Pancreas (tissue), 10 donors: ENCODE measurements at regions not wholly inside any gene's neighbourhood (a gene's known extent, or its start where the extent isn't known, plus 50 kb on each side); places are given as distances from the start of the nearest gene placed in this dataset.

Experiments
- ATAC-seq, 4 donors: fragments of 200-7000 bp; cut with Tn5 transposase; one replicate each; pipeline versions ENCODE4 v1.8.0 to v1.9.1; 2020; ENCODE audit warnings: mild to moderate bottlenecking in 4 of 4, moderate library complexity in 4 of 4
- DNase-seq, 6 donors: peaks; one replicate each; pipeline ENCODE4 v3.0.0-alpha.2; 2020
- FAIRE-seq: peaks from 2 replicates; lab custom pipeline; 2012; peaks lifted over from hg19 to GRCh38; lab: Jason Lieb, UNC
- H3K27ac ChIP-seq, 4 donors: fragments of 200-600 bp; sonication (generic); 1 replicate in 3 of 4; 2 replicates in 1 of 4; pipeline versions ENCODE4 v1.5.0 to v1.8.0; 2020
- H3K27me3 ChIP-seq, 4 donors: fragments of 200-600 bp; one replicate each; pipeline ENCODE4 v1.8.0; 2021
- H3K36me3 ChIP-seq, 3 donors: fragments of 200-600 bp; sonication (generic) in 1 of 3; one replicate each; pipeline versions ENCODE4 v1.5.0 to v1.8.0; 2020 to 2021
- H3K4me1 ChIP-seq, 3 donors: fragments of 200-600 bp; one replicate each; pipeline ENCODE4 v1.8.0; 2021
- H3K4me3 ChIP-seq, 4 donors: fragments of 200-600 bp; sonication (generic) in 2 of 4; one replicate each; pipeline versions ENCODE4 v1.5.0 to v1.8.0; 2020 to 2021
- H3K9me3 ChIP-seq, 4 donors: fragments of 200-600 bp; one replicate each; pipeline ENCODE4 v1.8.0; 2021
- CTCF ChIP-seq, 4 donors: fragments of 200-600 bp; sonication (generic) in 3 of 4; IDR thresholded peaks; one replicate each; pipeline versions ENCODE4 v1.5.0 to v1.8.0; 2021; ENCODE audit warnings: antibody characterized with exemption in 4 of 4
- WGBS, 2 donors: extraction: QIAGEN DNeasy Blood & Tissue Kit; methylation state at CpG; one replicate each; pipeline ENCODE4 v1.1.7; 2013; 5-methylcytosine and 5-hydroxymethylcytosine counted together
- intact Hi-C, 3 donors: fragments of 100-400 bp; cut with DNase I; formaldehyde crosslinking; loops; one replicate each; pipeline versions ENCODE4 v1.11.1 to v1.14.2; 2022
- donor health status: healthy with polysubstance abuse.
- donor health status: DM: no; HTN: no; CAD: no; lungs with moderate emphysema.
- donor health status: DM: no; HTN: no; CAD: no.
- donor health status: control.
- donor health status: control.
- donor health status: Bipolar disorder and iron deficiency.
- donor health status: DM: yes; HTN: yes; CAD: no.
- donor health status: DM: no; HTN: no; CAD: no.
- donor health status: DM: no; HTN: no; CAD: no.
- donor health status: DM: yes; HTN: yes; CAD: no.

GRCh38 chr9:99373912-99374311 lies 151.8 kb downstream of the SEC61B start:
- H3K36me3 ChIP-seq: no peaks in the 10 kb centered on the region
- FAIRE-seq: no peak
- no peaks in the 10 kb centered on the region for H3K9me3 ChIP-seq
- no peak overlapping the region for H3K4me3 ChIP-seq
- no peak for ATAC-seq
- H3K27ac ChIP-seq: no peak overlapping the region
- no peak for TF ChIP-seq CTCF (IDR thresholded peaks at IDR 0.05)
- WGBS, 2 donors: 72 to 83% methylated on average over 5 of the region's 5 CpGs
- intact Hi-C loops: no loop called here
- DNase-seq: no peak
- H3K27me3 ChIP-seq: no peaks in the 10 kb centered on the region
- no peaks in the 10 kb centered on the region for H3K4me1 ChIP-seq

- intact Hi-C loops: no loop called here
- H3K4me1 ChIP-seq: no peaks in the 10 kb centered on the region
- TF ChIP-seq CTCF (IDR thresholded peaks at IDR 0.05): no peak
- no peaks in the 10 kb centered on the region for H3K36me3 ChIP-seq
- no peak for ATAC-seq
- H3K4me3 ChIP-seq: no peak overlapping the region
- H3K27me3 ChIP-seq: no peaks in the 10 kb centered on the region
- no peak for DNase-seq
- H3K9me3 ChIP-seq: no peaks in the 10 kb centered on the region
- 68 to 82% methylated on average over 1 of the region's 1 CpG for WGBS, 2 donors
- FAIRE-seq: no peak
- no peak overlapping the region for H3K27ac ChIP-seq
Observed at GRCh38 chr9:99374793-99375192, 152.7 kb downstream of the SEC61B start.

GRCh38 chr9:99375481-99375880 lies 153.4 kb downstream of the SEC61B start:
- DNase-seq: no peak
- H3K36me3 ChIP-seq: no peaks in the 10 kb centered on the region
- no peak overlapping the region for H3K27ac ChIP-seq
- WGBS, 2 donors: 70 to 80% methylated on average over 3 of the region's 3 CpGs
- H3K4me1 ChIP-seq: no peaks in the 10 kb centered on the region
- intact Hi-C loops: no loop called here
- H3K27me3 ChIP-seq: no peaks in the 10 kb centered on the region
- no peak for TF ChIP-seq CTCF (IDR thresholded peaks at IDR 0.05)
- H3K4me3 ChIP-seq: no peak overlapping the region
- no peak for ATAC-seq
- no peak for FAIRE-seq
- H3K9me3 ChIP-seq: no peaks in the 10 kb centered on the region

- Histone ChIP-seq H3K27ac (no peak overlapping the region), H3K4me3 (no peak overlapping the region), H3K36me3 (no peaks in the 10 kb centered on the region), H3K9me3 (no peaks in the 10 kb centered on the region), H3K27me3 (no peaks in the 10 kb centered on the region), H3K4me1 (no peaks in the 10 kb centered on the region)
- no peak for DNase-seq
- TF ChIP-seq CTCF (IDR thresholded peaks at IDR 0.05): no peak
- 24 to 34% methylated on average over 10 of the region's 10 CpGs for WGBS, 2 donors
- no peak for ATAC-seq
- intact Hi-C loops: no loop called here
- FAIRE-seq: no peak
Observed at GRCh38 chr9:99377790-99378775, 156.0 kb downstream of the SEC61B start.

GRCh38 chr9:99383536-99383935 lies 161.5 kb downstream of the SEC61B start:
- Histone ChIP-seq H3K27me3 (no peaks in the 10 kb centered on the region), H3K9me3 (no peaks in the 10 kb centered on the region), H3K4me3 (no peak overlapping the region), H3K4me1 (no peaks in the 10 kb centered on the region), H3K27ac (no peak overlapping the region), H3K36me3 (no peaks in the 10 kb centered on the region)
- no peak for ATAC-seq
- intact Hi-C loops: no loop called here
- FAIRE-seq: no peak
- TF ChIP-seq CTCF (IDR thresholded peaks at IDR 0.05): no peak
- 19 to 27% methylated on average over 2 of the region's 2 CpGs for WGBS, 2 donors
- DNase-seq: no peak
